HepG2 (cell line): ENCODE measurements at regions not wholly inside any gene's neighbourhood (a gene's known extent, or its start where the extent isn't known, plus 50 kb on each side); places are given as distances from the start of the nearest gene placed in this dataset.

ENCODE experiments used
- BRCA1 ChIP-seq: sonication (generic); formaldehyde crosslinking; IDR thresholded peaks from 2 replicates; pipeline ENCODE4 v1.4.0; 2020; ENCODE audit warnings: missing genetic modification reagents
- CHD4 ChIP-seq: fragments of 200-600 bp; sonication (generic); IDR thresholded peaks from 2 replicates; pipeline ENCODE4 v1.7.0; 2017; ENCODE audit warnings: mild to moderate bottlenecking, low read length, borderline replicate concordance
- CTCF ChIP-seq: sonication (generic); formaldehyde crosslinking; IDR thresholded peaks from 2 replicates; pipeline ENCODE4 v1.5.0; 2020; ENCODE audit warnings: mild to moderate bottlenecking, missing genetic modification reagents, moderate library complexity
- ELF4 ChIP-seq: sonication (generic); formaldehyde crosslinking; IDR thresholded peaks from 2 replicates; pipeline ENCODE4 v1.5.0; 2020; ENCODE audit warnings: missing genetic modification reagents, mild to moderate bottlenecking, moderate library complexity, borderline replicate concordance
- FOXO4 ChIP-seq: sonication (generic); formaldehyde crosslinking; conservative IDR thresholded peaks from 2 replicates; pipeline ENCODE4 v1.8.1; 2023; ENCODE audit warnings: missing genetic modification reagents
- HNF4G ChIP-seq, 2 experiments: sonication (generic) in 1 of 2; formaldehyde crosslinking in 1 of 2; IDR thresholded peaks; 2 replicates each; pipeline versions ENCODE4 v1.4.0 to v1.6.1; 2011 to 2020; ENCODE audit warnings: borderline replicate concordance in 2 of 2, low read depth in 2 of 2, mild to moderate bottlenecking in 2 of 2, low read length in 1 of 2, missing genetic modification reagents in 1 of 2, moderate library complexity in 1 of 2
- KMT2B ChIP-seq: IDR thresholded peaks from 2 replicates; pipeline ENCODE4 v1.6.1; 2016; ENCODE audit warnings: missing genetic modification reagents, missing compliant biosample characterization
- MTA3 ChIP-seq: sonication (generic); formaldehyde crosslinking; IDR thresholded peaks from 2 replicates; pipeline ENCODE4 v1.4.0; 2020; ENCODE audit warnings: missing genetic modification reagents
- PLSCR1 ChIP-seq: sonication (generic); formaldehyde crosslinking; IDR thresholded peaks from 2 replicates; pipeline ENCODE4 v1.5.0; 2020; ENCODE audit warnings: missing genetic modification reagents, mild to moderate bottlenecking, borderline replicate concordance
- POLR2A ChIP-seq, 2 experiments: IDR thresholded peaks; 2 replicates each; pipeline ENCODE4 v1.6.1; 2011; ENCODE audit warnings: low read depth in 2 of 2, low read length in 2 of 2, mild to moderate bottlenecking in 1 of 2, moderate library complexity in 1 of 2; ENCODE audit not compliant: insufficient read depth in 1 of 2
- RFX5 ChIP-seq: IDR thresholded peaks from 2 replicates; pipeline ENCODE4 v1.6.1; 2011; ENCODE audit warnings: low read depth, low read length, improper control_type of control experiment
- TFAP4 ChIP-seq: sonication (generic); IDR thresholded peaks from 2 replicates; pipeline ENCODE4 v1.6.1; 2016; ENCODE audit warnings: low read depth, borderline replicate concordance
- ZFP37 ChIP-seq: sonication (generic); formaldehyde crosslinking; IDR thresholded peaks from 2 replicates; pipeline ENCODE4 v1.4.0; 2020; ENCODE audit warnings: missing genetic modification reagents, borderline replicate concordance

GRCh38 chr6:44670146-44670545 is 282.6 kb downstream of the CDC5L start:
- TF ChIP-seq POLR2A (IDR thresholded peaks at IDR 0.05; ENCODE audit: insufficient read depth in 1 of 2, low read depth in 2 of 2, low read length in 2 of 2) (no peak), MTA3 (CRISPR knock-in tag) (no peak), KMT2B (CRISPR knock-in tag) (no peak), PLSCR1 (CRISPR knock-in tag) (no peak), HNF4G (IDR thresholded peaks at IDR 0.05; ENCODE audit: borderline replicate concordance, low read depth, low read length) (no peak), HNF4G (CRISPR knock-in tag; IDR thresholded peaks at IDR 0.05; ENCODE audit: borderline replicate concordance, low read depth) (no peak), BRCA1 (CRISPR knock-in tag) (no peak), ELF4 (no peak), CTCF (no peak), TFAP4 (no peak), CHD4 (no peak), RFX5 (no peak), ZFP37 (CRISPR knock-in tag) (no peak), FOXO4 (CRISPR knock-in tag) (no peak)
